Endothelial cell of umbilical vein (primary cell): ENCODE measurements at regions not wholly inside any gene's neighbourhood (a gene's known extent, or its start where the extent isn't known, plus 50 kb on each side); places are given as distances from the start of the nearest gene placed in this dataset.

ENCODE experiments used
- BruUV-seq: library from RNA; stranded (reverse); fragments of 400-500 nt; replicated peaks from 2 replicates; lab custom pipeline; 2021; lab: Mats Ljungman, UMichigan
- CTCF ChIA-PET: fragments of 300-600, 350-600 bp; sonication (Branson Sonifier 250); formaldehyde crosslinking; loops from one replicate; lab custom pipeline; 2021; ENCODE audit warnings: antibody characterized with exemption, inconsistent platforms; lab: Charles Lee
- POLR2A ChIA-PET: fragments of 300-600, 350-600 bp; sonication (Branson Sonifier 250); formaldehyde crosslinking; loops from one replicate; lab custom pipeline; 2021; ENCODE audit warnings: antibody characterized with exemption, inconsistent platforms; lab: Charles Lee
- DNase-seq: peaks from one replicate; pipeline ENCODE4 v3.0.0-alpha.2; 2011; ENCODE audit warnings: low read depth, low spot score
- FAIRE-seq: peaks from 2 replicates; lab custom pipeline; 2011; peaks lifted over from hg19 to GRCh38; lab: Jason Lieb, UNC
- H2AFZ ChIP-seq: 2 replicates; pipeline ENCODE4 v1.6.0; 2012; ENCODE audit warnings: low read depth, low read length, control low read depth, inconsistent platforms
- H3K27ac ChIP-seq: 2 replicates; pipeline ENCODE4 v1.5.1; 2011; ENCODE audit warnings: low read depth, mild to moderate bottlenecking, control low read depth, low read length, moderate library complexity; ENCODE audit not compliant: insufficient read depth
- H3K27me3 ChIP-seq, 2 experiments: 2 replicates each; pipeline versions ENCODE4 v1.6.0 to v1.6.1; 2011; ENCODE audit warnings: low read length in 2 of 2, mixed read lengths in 1 of 2; ENCODE audit not compliant: control insufficient read depth in 2 of 2, insufficient read depth in 2 of 2
- H3K36me3 ChIP-seq, 2 experiments: 2 replicates in 1 of 2; 3 replicates in 1 of 2; pipeline ENCODE4 v1.5.1; 2011; ENCODE audit warnings: low read length in 2 of 2, mild to moderate bottlenecking in 1 of 2, moderate library complexity in 1 of 2; ENCODE audit not compliant: control insufficient read depth in 2 of 2, insufficient read depth in 2 of 2; ENCODE audit errors: extremely low read depth in 1 of 2
- H3K4me1 ChIP-seq: 3 replicates; pipeline ENCODE4 v1.5.1; 2011; ENCODE audit warnings: mild to moderate bottlenecking, low read length; ENCODE audit not compliant: control insufficient read depth, insufficient read depth; ENCODE audit errors: extremely low read depth
- H3K4me2 ChIP-seq: 2 replicates; pipeline ENCODE4 v1.6.1; 2011; ENCODE audit warnings: low read length, control low read depth, mixed read lengths; ENCODE audit not compliant: insufficient read depth
- H3K4me3 ChIP-seq, 3 experiments: fragments of 200-600 bp in 1 of 3; sonication (generic), shearing (Covaris generic) in 1 of 3; replicated peaks in 1 of 3; 2 replicates each; pipeline ENCODE4 v1.5.1; 2011 to 2016; ENCODE audit warnings: control low read depth in 3 of 3, low read length in 3 of 3, mild to moderate bottlenecking in 2 of 3, inconsistent platforms in 1 of 3, low read depth in 1 of 3, moderate library complexity in 1 of 3; ENCODE audit not compliant: insufficient read depth in 1 of 3
- H3K79me2 ChIP-seq: 2 replicates; pipeline ENCODE4 v1.6.0; 2012; ENCODE audit warnings: low read length, inconsistent platforms; ENCODE audit not compliant: control insufficient read depth, insufficient read depth
- H3K9ac ChIP-seq: replicated peaks from 2 replicates; pipeline ENCODE3; 2011; ENCODE audit warnings: low read length, control low read depth; ENCODE audit not compliant: insufficient read depth; ENCODE audit errors: extremely low read depth
- H3K9me1 ChIP-seq: replicated peaks from 3 replicates; pipeline ENCODE4 v1.6.0; 2011; ENCODE audit warnings: mild to moderate bottlenecking, low read length; ENCODE audit not compliant: control insufficient read depth, insufficient read depth; ENCODE audit errors: extremely low read depth
- H3K9me3 ChIP-seq: replicated peaks from 2 replicates; pipeline ENCODE4 v1.5.1; 2012; ENCODE audit warnings: low read length, inconsistent platforms; ENCODE audit not compliant: control insufficient read depth, insufficient read depth
- H4K20me1 ChIP-seq: replicated peaks from 2 replicates; pipeline ENCODE3; 2011; ENCODE audit warnings: mild to moderate bottlenecking, low read length; ENCODE audit not compliant: control insufficient read depth, insufficient read depth; ENCODE audit errors: extremely low read depth
- EZH2 ChIP-seq: IDR thresholded peaks from 2 replicates; pipeline ENCODE4 v1.6.1; 2012; ENCODE audit warnings: borderline replicate concordance, low read depth, mild to moderate bottlenecking, moderate library complexity, low read length, inconsistent platforms; ENCODE audit not compliant: severe bottlenecking
- GATA2 ChIP-seq: IDR thresholded peaks from 2 replicates; pipeline ENCODE4 v1.7.0; 2011; ENCODE audit warnings: low read depth, mild to moderate bottlenecking, moderate library complexity, mixed read lengths, low read length; ENCODE audit not compliant: insufficient read length, insufficient read depth
- JUN ChIP-seq: IDR thresholded peaks from 2 replicates; pipeline ENCODE4 v1.6.1; 2011; ENCODE audit warnings: borderline replicate concordance, low read depth; ENCODE audit not compliant: insufficient read length, insufficient read depth
- MYC ChIP-seq: IDR thresholded peaks from one replicate; pipeline ENCODE4 v1.6.1; 2011; ENCODE audit warnings: mild to moderate bottlenecking, low read depth, low read length
- POLR2AphosphoS5 ChIP-seq: IDR thresholded peaks from 2 replicates; pipeline ENCODE4 v1.6.1; 2012; ENCODE audit warnings: low read depth, mild to moderate bottlenecking, control low read depth, low read length, moderate library complexity; ENCODE audit not compliant: insufficient read depth
- dilution Hi-C: fragments of 300-500 bp; cut with MboI; formaldehyde crosslinking; loops from one replicate; pipeline ENCODE4 v1.15.0; 2019; ENCODE audit warnings: low sequenced_read_pairs; ENCODE audit not compliant: extremely low pct_ligation_motif_present
- intact Hi-C: fragments of 100-400 bp; cut with micrococcal nuclease; formaldehyde crosslinking; loops from one replicate; pipeline ENCODE4 v1.10.0; 2022
- TF ChIP-seq, protein P1 (sequence below), 2 donors: IDR thresholded peaks; 1 replicate in 1 of 2; 2 replicates in 1 of 2; pipeline ENCODE4 v1.5.1; 2011; ENCODE audit warnings: low read length in 2 of 2, mild to moderate bottlenecking in 2 of 2, moderate library complexity in 2 of 2, control low read depth in 1 of 2, inconsistent platforms in 1 of 2, low read depth in 1 of 2; ENCODE audit not compliant: insufficient read depth in 1 of 2; ENCODE audit errors: extremely low read depth in 1 of 2
- TF ChIP-seq, protein P2 (sequence below): IDR thresholded peaks from 2 replicates; pipeline ENCODE4 v1.6.1; 2011; ENCODE audit not compliant: insufficient read depth, insufficient read length

DNA sequence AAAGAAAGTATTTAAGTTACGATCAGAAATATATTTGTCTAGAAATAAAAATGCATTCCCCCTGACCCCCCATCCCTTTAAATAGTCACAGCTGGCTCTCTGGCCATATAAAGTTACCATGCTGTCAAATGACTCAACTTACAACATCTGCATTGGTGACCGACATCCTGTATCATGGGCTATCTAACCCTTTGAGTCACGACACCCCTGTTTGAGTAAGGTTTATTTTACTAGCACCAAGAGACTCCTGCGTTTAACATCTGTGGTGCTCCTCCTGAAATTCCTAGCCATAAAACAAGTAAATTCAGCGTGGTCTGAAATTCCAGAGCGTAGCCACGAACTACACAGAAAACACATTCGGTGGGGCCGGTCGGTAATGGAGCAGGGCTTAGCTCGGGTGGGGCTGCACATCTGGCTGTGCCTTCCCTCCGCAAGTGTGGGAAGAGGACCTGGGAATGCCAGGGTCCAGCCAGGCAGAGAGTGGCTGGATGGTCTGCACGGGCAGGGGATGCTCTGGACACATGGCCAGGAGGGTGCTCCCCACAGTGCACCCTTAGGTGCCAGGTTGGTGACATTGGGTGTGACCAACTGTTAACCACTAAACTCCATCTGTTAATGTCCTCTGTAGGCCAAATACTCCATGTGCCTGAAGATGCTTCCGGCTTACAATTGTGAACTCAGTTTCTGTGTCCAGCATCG, 53.0 kb upstream of the CLDN14 start:
- BruUV-seq: no TSS peak
- H3K27me3 ChIP-seq: no peaks in the 10 kb centered on the region
- intact Hi-C loops: no loop called here
- DNase-seq (no peak), FAIRE-seq (no peak)
- H3K9ac ChIP-seq: no peak overlapping the region
- no peak overlapping the region for H3K27ac ChIP-seq
- H3K4me3 ChIP-seq: no peak overlapping the region
- H3K9me1 ChIP-seq: no peaks in the 10 kb centered on the region
- H2AFZ ChIP-seq: no peak overlapping the region
- H3K4me2 ChIP-seq: no peak overlapping the region
- dilution Hi-C loops: no loop called here
- no peaks in the 10 kb centered on the region for H3K4me1 ChIP-seq
- no peaks in the 10 kb centered on the region for H3K9me3 ChIP-seq
- H3K36me3 ChIP-seq: no peaks in the 10 kb centered on the region
- ChIA-PET POLR2A (no interaction called here), CTCF (no interaction called here)
- H4K20me1 ChIP-seq: no peaks in the 10 kb centered on the region
- TF ChIP-seq, protein P1, sequence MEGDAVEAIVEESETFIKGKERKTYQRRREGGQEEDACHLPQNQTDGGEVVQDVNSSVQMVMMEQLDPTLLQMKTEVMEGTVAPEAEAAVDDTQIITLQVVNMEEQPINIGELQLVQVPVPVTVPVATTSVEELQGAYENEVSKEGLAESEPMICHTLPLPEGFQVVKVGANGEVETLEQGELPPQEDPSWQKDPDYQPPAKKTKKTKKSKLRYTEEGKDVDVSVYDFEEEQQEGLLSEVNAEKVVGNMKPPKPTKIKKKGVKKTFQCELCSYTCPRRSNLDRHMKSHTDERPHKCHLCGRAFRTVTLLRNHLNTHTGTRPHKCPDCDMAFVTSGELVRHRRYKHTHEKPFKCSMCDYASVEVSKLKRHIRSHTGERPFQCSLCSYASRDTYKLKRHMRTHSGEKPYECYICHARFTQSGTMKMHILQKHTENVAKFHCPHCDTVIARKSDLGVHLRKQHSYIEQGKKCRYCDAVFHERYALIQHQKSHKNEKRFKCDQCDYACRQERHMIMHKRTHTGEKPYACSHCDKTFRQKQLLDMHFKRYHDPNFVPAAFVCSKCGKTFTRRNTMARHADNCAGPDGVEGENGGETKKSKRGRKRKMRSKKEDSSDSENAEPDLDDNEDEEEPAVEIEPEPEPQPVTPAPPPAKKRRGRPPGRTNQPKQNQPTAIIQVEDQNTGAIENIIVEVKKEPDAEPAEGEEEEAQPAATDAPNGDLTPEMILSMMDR (IDR thresholded peaks at IDR 0.05; ENCODE audit: extremely low read depth in 1 of 2, insufficient read depth in 1 of 2, low read depth in 1 of 2, low read length in 2 of 2): no peak
- no peak for TF ChIP-seq POLR2AphosphoS5
- TF ChIP-seq MYC: no peak
- TF ChIP-seq JUN: no peak
- no peak for TF ChIP-seq GATA2
- TF ChIP-seq, protein P2, sequence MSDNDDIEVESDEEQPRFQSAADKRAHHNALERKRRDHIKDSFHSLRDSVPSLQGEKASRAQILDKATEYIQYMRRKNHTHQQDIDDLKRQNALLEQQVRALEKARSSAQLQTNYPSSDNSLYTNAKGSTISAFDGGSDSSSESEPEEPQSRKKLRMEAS: no peak
- no peak for TF ChIP-seq EZH2
- no peaks in the 10 kb centered on the region for H3K79me2 ChIP-seq
